ENCODE measurements at regions not wholly inside any gene's neighbourhood (a gene's known extent, or its start where the extent isn't known, plus 50 kb on each side); places are given as distances from the start of the nearest gene placed in this dataset.

- no peaks in the 10 kb centered on the region for H3K27me3 ChIP-seq
- TF ChIP-seq Cebpa-rat (IDR thresholded peaks at IDR 0.05), result no peak
- no peaks in the 10 kb centered on the region for H3K36me3 ChIP-seq
Observed at GRCh38 chr13:100942742-100943141, 268.1 kb upstream of the TMTC4 start.

GRCh38 chr13:100941377-100942368, 267.1 kb upstream of the TMTC4 start:
- TF ChIP-seq Cebpa-rat (IDR thresholded peaks at IDR 0.05), result no peak
- no peaks in the 10 kb centered on the region; a peak in 1 of 22 replicates for H3K9me3 ChIP-seq (replicated peaks in 1 of 11)
- H3K27ac ChIP-seq, result no peak overlapping the region
- H3K4me2 ChIP-seq, result no peak overlapping the region
- H3K9ac ChIP-seq, result no peak overlapping the region
- no peaks in the 10 kb centered on the region for H4K20me1 ChIP-seq
- H3K36me3 ChIP-seq, result no peaks in the 10 kb centered on the region
- no peak overlapping the region for H3K4me3 ChIP-seq
- peaks cover 0 to under 1% (median 0%) of the 10 kb centered on the region in 10 experiments; a peak in 1 of 20 replicates for H3K4me1 ChIP-seq
- no peaks in the 10 kb centered on the region for H3K27me3 ChIP-seq

More at GRCh38 chr13:100942742-100943141, 268.1 kb upstream of the TMTC4 start:
- Histone ChIP-seq H3K4me3 (no peak overlapping the region), H3K9ac (no peak overlapping the region), H3K27ac (no peak overlapping the region), H4K20me1 (no peaks in the 10 kb centered on the region), H3K4me2 (no peak overlapping the region), H3K4me1 (no peaks in the 10 kb centered on the region), H3K9me3 (replicated peaks in 1 of 11) (no peaks in the 10 kb centered on the region)

- no peak overlapping the region for H3K9ac ChIP-seq
- H3K27me3 ChIP-seq, result no peaks in the 10 kb centered on the region
- peaks cover 0 to 11% (median 0%) of the 10 kb centered on the region in 10 experiments; a peak in 1 of 20 replicates for H3K4me1 ChIP-seq
- no peak overlapping the region for H3K4me2 ChIP-seq
- no peaks in the 10 kb centered on the region; a peak in 1 of 22 replicates for H3K9me3 ChIP-seq (replicated peaks in 1 of 11)
- no peak overlapping the region for H3K4me3 ChIP-seq
- no peak overlapping the region for H3K27ac ChIP-seq
- no peaks in the 10 kb centered on the region for H3K36me3 ChIP-seq
- no peaks in the 10 kb centered on the region for H4K20me1 ChIP-seq
- TF ChIP-seq Cebpa-rat (IDR thresholded peaks at IDR 0.05), result no peak
Observed at GRCh38 chr13:100940658-100941057, 266.1 kb upstream of the TMTC4 start.

- Histone ChIP-seq H4K20me1 (no peaks in the 10 kb centered on the region), H3K27me3 (no peaks in the 10 kb centered on the region), H3K9ac (no peak overlapping the region), H3K4me2 (no peak overlapping the region), H3K4me3 (no peak overlapping the region), H3K4me1 (peaks cover 0 to 11% (median 0%) of the 10 kb centered on the region in 10 experiments; a peak in 1 of 20 replicates), H3K9me3 (replicated peaks in 1 of 11) (no peaks in the 10 kb centered on the region; a peak in 1 of 22 replicates), H3K27ac (no peak overlapping the region), H3K36me3 (no peaks in the 10 kb centered on the region)
- TF ChIP-seq Cebpa-rat (IDR thresholded peaks at IDR 0.05), result no peak
Observed at GRCh38 chr13:100933841-100934240, 259.2 kb upstream of the TMTC4 start.

- no peaks in the 10 kb centered on the region for H3K27me3 ChIP-seq
- no peaks in the 10 kb centered on the region for H3K4me1 ChIP-seq
- no peak for TF ChIP-seq Cebpa-rat (IDR thresholded peaks at IDR 0.05)
- H3K9ac ChIP-seq, result no peak overlapping the region
- H3K4me3 ChIP-seq, result no peak overlapping the region
- no peak overlapping the region for H3K4me2 ChIP-seq
- H4K20me1 ChIP-seq, result no peaks in the 10 kb centered on the region
- H3K36me3 ChIP-seq, result no peaks in the 10 kb centered on the region
- H3K9me3 ChIP-seq (replicated peaks in 1 of 11), result no peaks in the 10 kb centered on the region
- H3K27ac ChIP-seq, result no peak overlapping the region
Observed at GRCh38 chr13:100922599-100922998, 248.0 kb upstream of the TMTC4 start.

GRCh38 chr13:100921139-100921538, 246.5 kb upstream of the TMTC4 start:
- Histone ChIP-seq H3K9me3 (replicated peaks in 1 of 11) (no peaks in the 10 kb centered on the region), H4K20me1 (no peaks in the 10 kb centered on the region), H3K9ac (no peak overlapping the region), H3K4me2 (no peak overlapping the region), H3K27me3 (no peaks in the 10 kb centered on the region), H3K27ac (no peak overlapping the region), H3K4me3 (no peak overlapping the region), H3K4me1 (no peaks in the 10 kb centered on the region), H3K36me3 (no peaks in the 10 kb centered on the region)
- TF ChIP-seq Cebpa-rat (IDR thresholded peaks at IDR 0.05), result no peak

- H3K4me3 ChIP-seq, result no peak overlapping the region
- no peaks in the 10 kb centered on the region for H3K36me3 ChIP-seq
- no peaks in the 10 kb centered on the region for H3K4me1 ChIP-seq
- no peaks in the 10 kb centered on the region for H3K27me3 ChIP-seq
- no peak overlapping the region for H3K9ac ChIP-seq
- no peaks in the 10 kb centered on the region for H4K20me1 ChIP-seq
- no peak for TF ChIP-seq Cebpa-rat (IDR thresholded peaks at IDR 0.05)
- H3K4me2 ChIP-seq, result no peak overlapping the region
- peaks cover 0 to 8% (median 0%) of the 10 kb centered on the region in 11 experiments; a peak in 2 of 22 replicates for H3K9me3 ChIP-seq (replicated peaks in 1 of 11)
- H3K27ac ChIP-seq, result no peak overlapping the region
Observed at GRCh38 chr13:100917011-100917410, 242.4 kb upstream of the TMTC4 start.

- no peaks in the 10 kb centered on the region for H3K4me1 ChIP-seq
Observed at GRCh38 chr13:100913143-100913542, 238.5 kb upstream of the TMTC4 start.

GRCh38 chr13:100904293-100904976, 229.8 kb upstream of the TMTC4 start:
- Histone ChIP-seq H3K4me3 (no peak overlapping the region), H3K4me1 (no peaks in the 10 kb centered on the region), H3K4me2 (no peak overlapping the region), H3K27ac (no peak overlapping the region), H3K36me3 (no peaks in the 10 kb centered on the region), H3K27me3 (no peaks in the 10 kb centered on the region), H3K9me3 (replicated peaks in 1 of 11) (0 out of 22 replicates have a peak, but pooled peaks cover 0 to 3% (median 0%) of the 10 kb centered on the region in 11 experiments), H3K9ac (no peak overlapping the region), H4K20me1 (no peaks in the 10 kb centered on the region)
- no peak for TF ChIP-seq Cebpa-rat (IDR thresholded peaks at IDR 0.05)

More at GRCh38 chr13:100913143-100913542, 238.5 kb upstream of the TMTC4 start:
- H3K27ac ChIP-seq, result no peak overlapping the region
- no peak for TF ChIP-seq Cebpa-rat (IDR thresholded peaks at IDR 0.05)
- H3K4me3 ChIP-seq, result no peak overlapping the region
- H3K4me2 ChIP-seq, result no peak overlapping the region
- H4K20me1 ChIP-seq, result no peaks in the 10 kb centered on the region
- no peaks in the 10 kb centered on the region for H3K27me3 ChIP-seq
- H3K9me3 ChIP-seq (replicated peaks in 1 of 11), result peaks cover 0 to 8% (median 0%) of the 10 kb centered on the region in 11 experiments; a peak in 2 of 22 replicates
- H3K36me3 ChIP-seq, result no peaks in the 10 kb centered on the region
- H3K9ac ChIP-seq, result no peak overlapping the region
